Astrocyte (in vitro differentiated cells and primary cell): ENCODE measurements at regions not wholly inside any gene's neighbourhood (a gene's known extent, or its start where the extent isn't known, plus 50 kb on each side); places are given as distances from the start of the nearest gene placed in this dataset.

Experiments used
- CTCF ChIP-seq: IDR thresholded peaks from 2 replicates; pipeline ENCODE4 v1.5.1; 2011; ENCODE audit warnings: low read depth, mild to moderate bottlenecking, inconsistent platforms, low read length, moderate library complexity; ENCODE audit not compliant: insufficient read depth
- EZH2 ChIP-seq: IDR thresholded peaks from 2 replicates; pipeline ENCODE4 v1.6.1; 2012; ENCODE audit warnings: mild to moderate bottlenecking, low read length, inconsistent platforms; ENCODE audit not compliant: insufficient read depth

- TF ChIP-seq CTCF (no peak), EZH2 (no peak)
These were observed 277.7 kb upstream of the ROPN1 start for GRCh38 chr3:124269619-124270018.
